ENCODE measurements at regions not wholly inside any gene's neighbourhood (a gene's known extent, or its start where the extent isn't known, plus 50 kb on each side); places are given as distances from the start of the nearest gene placed in this dataset.

- TF ChIP-seq, protein P1, sequence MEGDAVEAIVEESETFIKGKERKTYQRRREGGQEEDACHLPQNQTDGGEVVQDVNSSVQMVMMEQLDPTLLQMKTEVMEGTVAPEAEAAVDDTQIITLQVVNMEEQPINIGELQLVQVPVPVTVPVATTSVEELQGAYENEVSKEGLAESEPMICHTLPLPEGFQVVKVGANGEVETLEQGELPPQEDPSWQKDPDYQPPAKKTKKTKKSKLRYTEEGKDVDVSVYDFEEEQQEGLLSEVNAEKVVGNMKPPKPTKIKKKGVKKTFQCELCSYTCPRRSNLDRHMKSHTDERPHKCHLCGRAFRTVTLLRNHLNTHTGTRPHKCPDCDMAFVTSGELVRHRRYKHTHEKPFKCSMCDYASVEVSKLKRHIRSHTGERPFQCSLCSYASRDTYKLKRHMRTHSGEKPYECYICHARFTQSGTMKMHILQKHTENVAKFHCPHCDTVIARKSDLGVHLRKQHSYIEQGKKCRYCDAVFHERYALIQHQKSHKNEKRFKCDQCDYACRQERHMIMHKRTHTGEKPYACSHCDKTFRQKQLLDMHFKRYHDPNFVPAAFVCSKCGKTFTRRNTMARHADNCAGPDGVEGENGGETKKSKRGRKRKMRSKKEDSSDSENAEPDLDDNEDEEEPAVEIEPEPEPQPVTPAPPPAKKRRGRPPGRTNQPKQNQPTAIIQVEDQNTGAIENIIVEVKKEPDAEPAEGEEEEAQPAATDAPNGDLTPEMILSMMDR (IDR thresholded peaks at IDR 0.05) = no peak
- no peak for TF ChIP-seq POLR2A (IDR thresholded peaks at IDR 0.05)
These were observed 376.5 kb upstream of the DAB1 start for GRCh38 chr1:57800376-57800775.
